H1 (cell line): ENCODE measurements at regions not wholly inside any gene's neighbourhood (a gene's known extent, or its start where the extent isn't known, plus 50 kb on each side); places are given as distances from the start of the nearest gene placed in this dataset.

ENCODE experiments used
- CTCF ChIA-PET: fragments of 300-600 bp; sonication (Branson Sonifier 250); formaldehyde crosslinking; loops from one replicate; lab custom pipeline; 2021; ENCODE audit not compliant: partially characterized antibody; lab: Charles Lee
- POLR2A ChIA-PET: fragments of 300-600 bp; sonication (Branson Sonifier 250); formaldehyde crosslinking; loops from one replicate; lab custom pipeline; 2021; ENCODE audit warnings: inconsistent platforms; ENCODE audit not compliant: partially characterized antibody; lab: Charles Lee
- DNase-seq, 2 experiments: peaks; one replicate each; pipeline versions ENCODE4 v3.0.0 to v3.0.0-alpha.2; 2010 to 2022; ENCODE audit warnings: low spot score in 2 of 2, low read depth in 1 of 2, mixed read lengths in 1 of 2
- FAIRE-seq: peaks from 2 replicates; lab custom pipeline; 2011; peaks lifted over from hg19 to GRCh38; lab: Jason Lieb, UNC
- H2AFZ ChIP-seq: 2 replicates; pipeline ENCODE4 v1.8.1; 2012; ENCODE audit warnings: low read length, inconsistent platforms
- H2AK5ac ChIP-seq: 2 replicates; pipeline ENCODE4 v1.6.1; 2013; ENCODE audit warnings: low read depth, low read length
- H2BK120ac ChIP-seq: replicated peaks from 2 replicates; pipeline ENCODE3; 2013; ENCODE audit warnings: low read depth, low read length, inconsistent platforms
- H2BK12ac ChIP-seq: 2 replicates; pipeline ENCODE4 v1.6.1; 2013; ENCODE audit warnings: low read depth, low read length
- H2BK15ac ChIP-seq: 2 replicates; pipeline ENCODE4 v1.6.1; 2013; ENCODE audit warnings: low read length
- H2BK20ac ChIP-seq: 2 replicates; pipeline ENCODE4 v1.6.1; 2013; ENCODE audit warnings: low read length
- H2BK5ac ChIP-seq: 2 replicates; pipeline ENCODE4 v1.6.1; 2013; ENCODE audit warnings: low read depth, low read length
- H3K14ac ChIP-seq: 2 replicates; pipeline ENCODE4 v1.6.1; 2013; ENCODE audit warnings: inconsistent platforms; ENCODE audit not compliant: insufficient read length
- H3K18ac ChIP-seq: 2 replicates; pipeline ENCODE4 v1.6.1; 2013; ENCODE audit warnings: low read length; ENCODE audit errors: extremely low read depth
- H3K23ac ChIP-seq: 2 replicates; pipeline ENCODE4 v1.6.1; 2013; ENCODE audit warnings: inconsistent platforms; ENCODE audit not compliant: insufficient read length
- H3K23me2 ChIP-seq: 2 replicates; pipeline ENCODE4 v1.6.1; 2013; ENCODE audit warnings: low read depth, low read length
- H3K27ac ChIP-seq: 2 replicates; pipeline ENCODE4 v1.6.1; 2011; ENCODE audit warnings: low read depth, low read length, inconsistent platforms
- H3K27me3 ChIP-seq, 4 experiments: replicated peaks in 1 of 4; 1 replicate in 1 of 4; 2 replicates in 3 of 4; pipeline versions ENCODE4 v1.6.1 to v1.8.1; 2011 to 2013; ENCODE audit warnings: low read length in 3 of 4, mild to moderate bottlenecking in 3 of 4, inconsistent platforms in 2 of 4, mixed read lengths in 2 of 4, moderate library complexity in 1 of 4; ENCODE audit not compliant: control insufficient read depth in 3 of 4, insufficient read depth in 3 of 4; ENCODE audit errors: extremely low read depth in 1 of 4
- H3K36me3 ChIP-seq, 4 experiments: 2 replicates each; pipeline versions ENCODE4 v1.6.1 to v1.8.1; 2011 to 2013; ENCODE audit warnings: mild to moderate bottlenecking in 4 of 4, low read length in 3 of 4, moderate library complexity in 2 of 4, control low read depth in 1 of 4, inconsistent platforms in 1 of 4; ENCODE audit not compliant: insufficient read depth in 4 of 4, control insufficient read depth in 2 of 4
- H3K4ac ChIP-seq: replicated peaks from 2 replicates; pipeline ENCODE3; 2013; ENCODE audit warnings: low read length, low read depth, mixed read lengths, inconsistent platforms; ENCODE audit not compliant: insufficient read length
- H3K4me1 ChIP-seq, 4 experiments: replicated peaks in 1 of 4; 1 replicate in 1 of 4; 2 replicates in 3 of 4; pipeline versions ENCODE4 v1.6.1 to v1.8.1; 2011 to 2013; ENCODE audit warnings: low read length in 3 of 4, inconsistent platforms in 2 of 4, mixed read lengths in 1 of 4; ENCODE audit not compliant: insufficient read depth in 4 of 4, control insufficient read depth in 3 of 4
- H3K4me2 ChIP-seq, 2 experiments: 2 replicates each; pipeline versions ENCODE4 v1.6.1 to v1.8.1; 2011 to 2013; ENCODE audit warnings: low read depth in 2 of 2, low read length in 2 of 2, control low read depth in 1 of 2, inconsistent platforms in 1 of 2, mild to moderate bottlenecking in 1 of 2; ENCODE audit not compliant: insufficient read depth in 1 of 2
- H3K4me3 ChIP-seq, 4 experiments: fragments of 200-600, 300-600 bp in 1 of 4; sonication (generic), shearing (Covaris generic), sonication (Bioruptor Twin) in 1 of 4; 2 replicates each; pipeline versions ENCODE4 v1.5.1 to v1.8.1; 2011 to 2016; ENCODE audit warnings: low read length in 4 of 4, low read depth in 3 of 4, control low read depth in 2 of 4, inconsistent platforms in 2 of 4, mild to moderate bottlenecking in 2 of 4, mixed read lengths in 1 of 4, moderate library complexity in 1 of 4; ENCODE audit not compliant: insufficient read depth in 2 of 4; ENCODE audit errors: extremely low read depth in 1 of 4
- H3K56ac ChIP-seq: replicated peaks from 2 replicates; pipeline ENCODE3; 2013; ENCODE audit warnings: low read depth, mild to moderate bottlenecking, mixed read lengths, low read length, inconsistent platforms; ENCODE audit not compliant: insufficient read length
- H3K79me1 ChIP-seq: 2 replicates; pipeline ENCODE4 v1.6.1; 2013; ENCODE audit warnings: low read depth, low read length, control low read depth
- H3K79me2 ChIP-seq, 2 experiments: 2 replicates each; pipeline versions ENCODE4 v1.6.1 to v1.8.1; 2012 to 2013; ENCODE audit warnings: low read length in 2 of 2, mild to moderate bottlenecking in 2 of 2, inconsistent platforms in 1 of 2; ENCODE audit not compliant: insufficient read depth in 2 of 2, control insufficient read depth in 1 of 2
- H3K9ac ChIP-seq, 4 experiments: replicated peaks in 1 of 4; 1 replicate in 1 of 4; 2 replicates in 3 of 4; pipeline versions ENCODE4 v1.6.1 to v1.8.1; 2011 to 2013; ENCODE audit warnings: low read depth in 3 of 4, low read length in 3 of 4, control low read depth in 2 of 4, mild to moderate bottlenecking in 2 of 4, moderate library complexity in 2 of 4, inconsistent platforms in 1 of 4; ENCODE audit errors: extremely low read depth in 1 of 4
- H3K9me3 ChIP-seq, 2 experiments: 2 replicates each; pipeline versions ENCODE4 v1.6.1 to v1.8.1; 2012 to 2013; ENCODE audit warnings: mild to moderate bottlenecking in 2 of 2, moderate library complexity in 2 of 2, control low read depth in 1 of 2, inconsistent platforms in 1 of 2, low read depth in 1 of 2, low read length in 1 of 2, mixed read lengths in 1 of 2; ENCODE audit not compliant: insufficient read depth in 2 of 2
- H4K20me1 ChIP-seq, 2 experiments: replicated peaks in 1 of 2; 2 replicates each; pipeline versions ENCODE3 to v1.8.1; 2011 to 2013; ENCODE audit warnings: inconsistent platforms in 2 of 2, low read length in 2 of 2, mild to moderate bottlenecking in 1 of 2; ENCODE audit not compliant: insufficient read depth in 2 of 2, control insufficient read depth in 1 of 2
- H4K5ac ChIP-seq: 2 replicates; pipeline ENCODE4 v1.6.1; 2013; ENCODE audit warnings: low read length, low read depth, mixed read lengths, inconsistent platforms; ENCODE audit not compliant: insufficient read length
- H4K8ac ChIP-seq: 2 replicates; pipeline ENCODE4 v1.8.0; 2013; ENCODE audit warnings: mild to moderate bottlenecking, moderate library complexity, low read length, inconsistent platforms; ENCODE audit not compliant: insufficient read depth; ENCODE audit errors: extremely low read depth
- H4K91ac ChIP-seq: replicated peaks from 2 replicates; pipeline ENCODE3; 2013; ENCODE audit warnings: low read length, mixed read lengths, inconsistent platforms; ENCODE audit not compliant: insufficient read length
- CEBPB ChIP-seq: IDR thresholded peaks from 2 replicates; pipeline ENCODE4 v1.6.1; 2012; ENCODE audit warnings: low read depth, low read length
- CHD2 ChIP-seq: IDR thresholded peaks from 2 replicates; pipeline ENCODE4 v1.6.1; 2012; ENCODE audit warnings: low read length, improper control_type of control experiment
- NRF1 ChIP-seq: IDR thresholded peaks from 2 replicates; pipeline ENCODE4 v1.6.1; 2011; ENCODE audit warnings: mild to moderate bottlenecking, low read depth, low read length, improper control_type of control experiment
- RAD21 ChIP-seq, 2 experiments: IDR thresholded peaks in 1 of 2; conservative IDR thresholded peaks in 1 of 2; 2 replicates each; pipeline ENCODE4 v1.6.1; 2011; ENCODE audit warnings: low read depth in 2 of 2, low read length in 2 of 2, improper control_type of control experiment in 1 of 2, inconsistent platforms in 1 of 2, mild to moderate bottlenecking in 1 of 2, moderate library complexity in 1 of 2
- SIN3A ChIP-seq, 2 experiments: IDR thresholded peaks in 1 of 2; conservative IDR thresholded peaks in 1 of 2; 2 replicates each; pipeline ENCODE4 v1.6.1; 2011 to 2012; ENCODE audit warnings: low read length in 2 of 2, improper control_type of control experiment in 1 of 2, low read depth in 1 of 2, mild to moderate bottlenecking in 1 of 2
- SIRT6 ChIP-seq: IDR thresholded peaks from one replicate; pipeline ENCODE4 v1.7.1; 2012; ENCODE audit warnings: low read length, inconsistent platforms
- SUZ12 ChIP-seq: fragments of 200-600 bp; sonication (generic); IDR thresholded peaks from 2 replicates; pipeline ENCODE4 v1.6.1; 2012; ENCODE audit warnings: mild to moderate bottlenecking, inconsistent platforms, low read length, moderate library complexity, mixed read lengths
- WGBS, 2 experiments: shearing (Covaris generic) in 1 of 2; methylation state at CpG; one replicate each; pipeline versions ENCODE4 v1.1.6 to v1.1.7; 2013 to 2015; ENCODE audit warnings: low lambda C conversion rate in 2 of 2, mixed read lengths in 2 of 2, inconsistent platforms in 1 of 2, low coverage in 1 of 2, missing lambda C conversion rate in 1 of 2; ENCODE audit not compliant: insufficient replicate concordance in 2 of 2, insufficient coverage in 1 of 2, insufficient read length in 1 of 2; ENCODE audit errors: extremely low coverage in 1 of 2, missing lambda C conversion rate in 1 of 2; 5-methylcytosine and 5-hydroxymethylcytosine counted together
- TF ChIP-seq, protein P1 (sequence below), 3 experiments: IDR thresholded peaks; 1 replicate in 2 of 3; 2 replicates in 1 of 3; pipeline versions ENCODE4 v1.5.1 to v1.6.1; 2011; ENCODE audit warnings: low read length in 3 of 3, mild to moderate bottlenecking in 3 of 3, inconsistent platforms in 2 of 3, low read depth in 1 of 3, moderate library complexity in 1 of 3; ENCODE audit not compliant: insufficient read depth in 1 of 3; ENCODE audit errors: control extremely low read depth in 1 of 3

DNA sequence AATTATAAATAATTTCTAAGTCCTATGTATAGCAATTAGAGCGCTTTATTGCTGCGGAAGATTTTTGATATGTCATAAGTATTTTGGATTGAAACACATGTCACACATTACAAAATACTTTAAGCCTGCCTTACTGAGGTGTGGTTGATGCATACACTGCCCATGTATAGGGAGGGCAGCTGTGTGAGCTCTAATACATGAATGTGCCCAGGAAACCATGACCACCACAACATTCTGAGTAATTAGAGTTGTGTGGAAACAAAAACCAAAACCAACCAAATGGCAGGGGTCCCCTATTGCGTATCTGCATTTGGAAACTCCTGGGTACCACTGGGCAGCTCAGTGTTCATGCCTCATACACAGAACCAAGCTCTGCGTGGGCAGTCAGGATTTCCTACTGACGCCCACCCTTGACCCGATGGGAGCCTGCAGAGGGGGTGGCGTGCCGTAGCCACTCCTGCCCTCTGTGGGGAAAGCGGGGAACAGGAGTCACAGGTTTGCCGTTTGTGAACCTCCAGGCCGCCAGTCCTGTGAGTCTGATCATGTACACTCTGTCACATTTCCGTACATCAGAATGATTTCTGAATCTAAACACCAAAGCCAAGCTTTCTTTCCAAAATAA lies 50.9 kb upstream of the PDE10A start:
- H3K56ac ChIP-seq = no peak overlapping the region
- DNase-seq (no peak), FAIRE-seq (no peak)
- no peaks in the 10 kb centered on the region for H3K79me2 ChIP-seq
- H2BK5ac ChIP-seq = no peak overlapping the region
- no peak overlapping the region for H3K14ac ChIP-seq
- WGBS, 2 experiments = 84% methylated on average over 12 of the region's 12 CpGs; no CpG with 5 or more reads in 1 of the 2 experiments
- no peaks in the 10 kb centered on the region for H3K36me3 ChIP-seq
- H3K4me2 ChIP-seq = no peak overlapping the region
- no peaks in the 10 kb centered on the region for H3K27me3 ChIP-seq
- H3K9ac ChIP-seq = no peak overlapping the region
- no peak overlapping the region for H2BK120ac ChIP-seq
- ChIA-PET CTCF (interaction anchor here (0.6 to 2.1 kb wide), 5 partner anchors 10 to 580 kb away, joined by 3 to 6 read pairs (median 3); no protein-coding TSS in a partner anchor), POLR2A (no interaction called here)
- H4K5ac ChIP-seq = no peak overlapping the region
- no peak overlapping the region for H2AFZ ChIP-seq
- no peak overlapping the region for H3K4me3 ChIP-seq
- H3K4me1 ChIP-seq = no peaks in the 10 kb centered on the region; a peak in 1 of 7 replicates
- H2BK20ac ChIP-seq = no peak overlapping the region
- no peak for TF ChIP-seq SIRT6
- no peak for TF ChIP-seq NRF1
- TF ChIP-seq SUZ12 = no peak
- no peak for TF ChIP-seq CHD2
- TF ChIP-seq, protein P1, sequence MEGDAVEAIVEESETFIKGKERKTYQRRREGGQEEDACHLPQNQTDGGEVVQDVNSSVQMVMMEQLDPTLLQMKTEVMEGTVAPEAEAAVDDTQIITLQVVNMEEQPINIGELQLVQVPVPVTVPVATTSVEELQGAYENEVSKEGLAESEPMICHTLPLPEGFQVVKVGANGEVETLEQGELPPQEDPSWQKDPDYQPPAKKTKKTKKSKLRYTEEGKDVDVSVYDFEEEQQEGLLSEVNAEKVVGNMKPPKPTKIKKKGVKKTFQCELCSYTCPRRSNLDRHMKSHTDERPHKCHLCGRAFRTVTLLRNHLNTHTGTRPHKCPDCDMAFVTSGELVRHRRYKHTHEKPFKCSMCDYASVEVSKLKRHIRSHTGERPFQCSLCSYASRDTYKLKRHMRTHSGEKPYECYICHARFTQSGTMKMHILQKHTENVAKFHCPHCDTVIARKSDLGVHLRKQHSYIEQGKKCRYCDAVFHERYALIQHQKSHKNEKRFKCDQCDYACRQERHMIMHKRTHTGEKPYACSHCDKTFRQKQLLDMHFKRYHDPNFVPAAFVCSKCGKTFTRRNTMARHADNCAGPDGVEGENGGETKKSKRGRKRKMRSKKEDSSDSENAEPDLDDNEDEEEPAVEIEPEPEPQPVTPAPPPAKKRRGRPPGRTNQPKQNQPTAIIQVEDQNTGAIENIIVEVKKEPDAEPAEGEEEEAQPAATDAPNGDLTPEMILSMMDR (IDR thresholded peaks at IDR 0.05; ENCODE audit: control extremely low read depth in 1 of 3, insufficient read depth in 1 of 3, low read depth in 1 of 3, low read length in 3 of 3) = peak in 2 of 3 experiments; percentile 25 to 29; a peak in 2 of 4 replicates
- no peak for TF ChIP-seq CEBPB
- TF ChIP-seq RAD21 (IDR thresholded peaks at IDR 0.05 in 1 of 2, conservative IDR thresholded peaks at IDR 0.05 in 1 of 2; ENCODE audit: low read depth in 2 of 2, low read length in 2 of 2) = peak; percentile 39 to 57; a peak in 3 of 4 replicates
- no peak for TF ChIP-seq SIN3A (conservative IDR thresholded peaks at IDR 0.05 in 1 of 2, IDR thresholded peaks at IDR 0.05 in 1 of 2; ENCODE audit: low read depth in 1 of 2, low read length in 2 of 2)
- H4K8ac ChIP-seq = no peak overlapping the region
- H3K79me1 ChIP-seq = no peaks in the 10 kb centered on the region
- H3K23ac ChIP-seq = no peak overlapping the region
- no peaks in the 10 kb centered on the region; a peak in 1 of 4 replicates for H3K9me3 ChIP-seq
- no peaks in the 10 kb centered on the region for H3K23me2 ChIP-seq
- H3K18ac ChIP-seq = no peak overlapping the region; the same call in 1 of the 2 replicates
- H3K27ac ChIP-seq = no peak overlapping the region
- H2AK5ac ChIP-seq = no peak overlapping the region
- no peak overlapping the region for H4K91ac ChIP-seq
- no peak overlapping the region for H2BK15ac ChIP-seq
- no peaks in the 10 kb centered on the region for H4K20me1 ChIP-seq
- no peak overlapping the region for H3K4ac ChIP-seq
- no peak overlapping the region for H2BK12ac ChIP-seq
